Upper lobe of right lung (tissue), 1 donor: ENCODE measurements at regions not wholly inside any gene's neighbourhood (a gene's known extent, or its start where the extent isn't known, plus 50 kb on each side); places are given as distances from the start of the nearest gene placed in this dataset.

Source experiments
- ATAC-seq: fragments of 200-7000 bp; cut with Tn5 transposase; one replicate; pipeline ENCODE4 v1.9.1; 2020; ENCODE audit warnings: mild to moderate bottlenecking, moderate library complexity
- DNase-seq: peaks from one replicate; pipeline ENCODE4 v3.0.0-alpha.2; 2020
- H3K27ac ChIP-seq: fragments of 200-600 bp; one replicate; pipeline ENCODE4 v1.8.0; 2022
- H3K27me3 ChIP-seq: fragments of 200-600 bp; one replicate; pipeline ENCODE4 v1.8.0; 2022; ENCODE audit warnings: mild to moderate bottlenecking
- H3K36me3 ChIP-seq: fragments of 200-600 bp; one replicate; pipeline ENCODE4 v1.8.0; 2022
- H3K4me1 ChIP-seq: fragments of 200-600 bp; one replicate; pipeline ENCODE4 v1.8.0; 2022
- H3K4me3 ChIP-seq: fragments of 200-600 bp; one replicate; pipeline ENCODE4 v1.8.0; 2022; ENCODE audit warnings: mild to moderate bottlenecking
- H3K9me3 ChIP-seq: fragments of 200-600 bp; one replicate; pipeline ENCODE4 v1.8.0; 2022
- CTCF ChIP-seq: fragments of 200-600 bp; IDR thresholded peaks from one replicate; pipeline ENCODE4 v1.8.0; 2022; ENCODE audit warnings: antibody characterized with exemption
- intact Hi-C: fragments of 100-400 bp; cut with DNase I; formaldehyde crosslinking; loops from one replicate; pipeline ENCODE4 v1.11.0; 2022
- donor health status: DM: no; HTN: yes; CAD: no; lungs with severe emphysema.

GRCh38 chr3:30354513-30354912 lies 251.9 kb upstream of the TGFBR2 start:
- intact Hi-C loops = no loop called here
- TF ChIP-seq CTCF = no peak

GRCh38 chr3:30354972-30355371 lies 251.4 kb upstream of the TGFBR2 start:
- no peaks in the 10 kb centered on the region for H3K36me3 ChIP-seq
- no peak overlapping the region for H3K27ac ChIP-seq
- ATAC-seq (no peak), DNase-seq (no peak)
- H3K27me3 ChIP-seq = no peaks in the 10 kb centered on the region
- H3K9me3 ChIP-seq = no peaks in the 10 kb centered on the region
- no peak overlapping the region for H3K4me3 ChIP-seq
- peaks cover 16% of the 10 kb centered on the region for H3K4me1 ChIP-seq
- intact Hi-C loops = no loop called here
- TF ChIP-seq CTCF = no peak

More at GRCh38 chr3:30354513-30354912, 251.9 kb upstream of the TGFBR2 start:
- Histone ChIP-seq H3K36me3 (no peaks in the 10 kb centered on the region), H3K27ac (no peak overlapping the region), H3K4me3 (no peak overlapping the region), H3K27me3 (no peaks in the 10 kb centered on the region), H3K4me1 (peaks cover 16% of the 10 kb centered on the region), H3K9me3 (no peaks in the 10 kb centered on the region)
- DNase-seq (no peak), ATAC-seq (no peak)

DNA sequence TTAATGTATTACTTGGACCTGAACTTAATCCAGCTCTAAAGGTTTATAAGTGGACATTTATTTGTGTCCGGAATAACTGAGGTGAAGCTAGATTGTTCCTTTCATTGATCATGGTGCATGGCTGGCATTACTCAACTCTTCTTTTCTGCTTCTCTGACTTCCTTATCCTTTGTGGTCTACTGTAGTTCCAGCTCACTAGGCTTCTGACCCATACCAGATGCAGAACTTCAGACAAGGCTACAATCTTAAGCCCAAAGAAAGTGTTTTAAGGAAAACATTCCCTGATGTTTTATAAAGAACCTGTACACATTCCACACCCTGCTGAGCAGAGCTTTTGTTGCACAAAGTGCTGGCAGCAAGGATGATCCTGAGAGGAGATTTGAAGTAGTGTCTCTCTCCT lies 250.8 kb upstream of the TGFBR2 start:
- peaks cover 16% of the 10 kb centered on the region for H3K4me1 ChIP-seq
- no peaks in the 10 kb centered on the region for H3K9me3 ChIP-seq
- H3K36me3 ChIP-seq = no peaks in the 10 kb centered on the region
- no peak for DNase-seq
- no peak overlapping the region for H3K4me3 ChIP-seq
- no peaks in the 10 kb centered on the region for H3K27me3 ChIP-seq
- peak; percentile 79 for ATAC-seq
- intact Hi-C loops = no loop called here
- TF ChIP-seq CTCF = no peak
- no peak overlapping the region for H3K27ac ChIP-seq

DNA sequence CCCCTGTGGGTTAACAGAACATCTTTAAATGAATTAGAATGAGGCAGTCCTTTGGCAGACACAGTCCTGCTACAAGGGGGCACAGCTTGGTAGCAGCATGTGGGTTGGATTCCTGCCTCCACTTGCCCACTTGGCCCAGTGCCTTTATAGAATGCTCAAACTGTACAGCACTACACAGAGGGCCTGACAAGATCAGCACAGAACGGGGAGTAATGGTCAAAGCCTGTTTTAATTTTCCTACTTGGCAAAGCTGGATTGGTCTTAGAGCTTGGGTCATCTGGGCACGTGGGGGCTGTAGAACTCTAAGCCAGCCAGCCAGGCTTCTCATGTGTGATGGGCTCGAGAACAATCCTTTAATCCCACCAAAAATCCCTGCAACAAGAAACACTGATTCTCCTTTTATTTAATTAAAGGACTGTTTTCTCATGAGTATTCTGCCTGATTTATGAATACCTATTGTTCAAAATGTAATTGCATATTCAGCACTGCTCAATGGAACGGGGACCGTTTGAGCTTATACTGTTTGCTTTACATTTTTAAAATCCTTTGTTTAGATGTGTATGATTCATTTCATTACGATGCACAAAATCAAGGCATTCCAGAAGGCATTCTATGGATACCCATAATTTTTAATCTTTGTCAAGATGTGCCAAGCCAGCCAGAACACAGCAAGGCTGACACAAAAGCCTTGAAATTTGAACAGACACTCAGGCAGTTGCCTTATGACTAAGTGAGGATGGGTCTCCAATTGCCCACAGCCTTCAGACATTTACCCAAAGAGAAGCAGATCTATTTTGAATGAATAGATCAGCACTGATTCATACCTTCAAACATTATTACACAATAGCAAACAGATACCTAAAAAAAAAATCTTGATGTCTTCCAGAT lies 249.3 kb upstream of the TGFBR2 start:
- Histone ChIP-seq H3K36me3 (no peaks in the 10 kb centered on the region), H3K9me3 (no peaks in the 10 kb centered on the region), H3K27me3 (no peaks in the 10 kb centered on the region), H3K27ac (no peak overlapping the region), H3K4me3 (no peak overlapping the region), H3K4me1 (peaks cover 16% of the 10 kb centered on the region)
- intact Hi-C loops = no loop called here
- TF ChIP-seq CTCF = no peak
- DNase-seq (no peak), ATAC-seq (no peak)

GRCh38 chr3:30357897-30358296 lies 248.5 kb upstream of the TGFBR2 start:
- Histone ChIP-seq H3K9me3 (no peaks in the 10 kb centered on the region), H3K27ac (no peak overlapping the region), H3K36me3 (no peaks in the 10 kb centered on the region), H3K4me3 (no peak overlapping the region), H3K4me1 (peaks cover 16% of the 10 kb centered on the region), H3K27me3 (no peaks in the 10 kb centered on the region)
- no peak for TF ChIP-seq CTCF
- ATAC-seq = no peak
- intact Hi-C loops = no loop called here
- DNase-seq = no peak
